GM18508 (cell line): ENCODE measurements at regions not wholly inside any gene's neighbourhood (a gene's known extent, or its start where the extent isn't known, plus 50 kb on each side); places are given as distances from the start of the nearest gene placed in this dataset.
"Not testable (repeated sequence)": the region's sequence is repeated elsewhere in the genome, so short reads cannot be mapped to it uniquely, and the experiment has no call there.

Source experiments
- ATAC-seq: cut with Tn5 transposase; IDR thresholded peaks from one replicate; pipeline ENCODE4 v1.9.1; 2021; ENCODE audit warnings: moderate number of reproducible peaks; ENCODE audit not compliant: insufficient read depth, unreplicated experiment

DNA sequence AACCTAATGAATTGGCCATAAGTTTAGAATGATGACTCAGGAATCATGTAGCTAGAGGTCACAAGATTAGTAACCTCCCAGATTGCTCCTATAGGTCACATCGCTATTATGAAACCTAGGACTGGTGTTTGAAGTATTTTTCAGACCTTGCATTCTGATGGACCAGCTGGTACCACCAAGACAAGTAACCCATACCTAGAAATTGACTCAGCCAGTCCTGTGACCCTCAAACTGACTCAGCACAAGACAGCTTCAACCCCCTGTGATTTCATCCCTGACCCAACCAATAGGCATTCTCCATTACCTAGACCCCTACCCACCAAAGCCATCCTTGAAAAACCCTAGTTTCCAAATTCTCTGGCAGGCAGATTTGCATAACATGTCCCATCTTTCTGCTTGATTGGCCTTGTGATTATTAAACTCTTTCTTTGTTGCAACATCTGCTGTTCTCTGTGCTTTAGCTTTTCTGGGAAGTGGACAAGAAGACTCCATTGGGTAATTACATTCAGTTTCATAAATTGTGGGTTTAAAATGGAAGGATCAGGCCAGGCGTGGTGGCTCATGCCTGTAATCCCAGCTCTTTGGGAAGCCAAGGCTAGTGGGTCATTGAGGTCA lies 254.9 kb downstream of the IRS1 start:
- ATAC-seq: no peak

DNA sequence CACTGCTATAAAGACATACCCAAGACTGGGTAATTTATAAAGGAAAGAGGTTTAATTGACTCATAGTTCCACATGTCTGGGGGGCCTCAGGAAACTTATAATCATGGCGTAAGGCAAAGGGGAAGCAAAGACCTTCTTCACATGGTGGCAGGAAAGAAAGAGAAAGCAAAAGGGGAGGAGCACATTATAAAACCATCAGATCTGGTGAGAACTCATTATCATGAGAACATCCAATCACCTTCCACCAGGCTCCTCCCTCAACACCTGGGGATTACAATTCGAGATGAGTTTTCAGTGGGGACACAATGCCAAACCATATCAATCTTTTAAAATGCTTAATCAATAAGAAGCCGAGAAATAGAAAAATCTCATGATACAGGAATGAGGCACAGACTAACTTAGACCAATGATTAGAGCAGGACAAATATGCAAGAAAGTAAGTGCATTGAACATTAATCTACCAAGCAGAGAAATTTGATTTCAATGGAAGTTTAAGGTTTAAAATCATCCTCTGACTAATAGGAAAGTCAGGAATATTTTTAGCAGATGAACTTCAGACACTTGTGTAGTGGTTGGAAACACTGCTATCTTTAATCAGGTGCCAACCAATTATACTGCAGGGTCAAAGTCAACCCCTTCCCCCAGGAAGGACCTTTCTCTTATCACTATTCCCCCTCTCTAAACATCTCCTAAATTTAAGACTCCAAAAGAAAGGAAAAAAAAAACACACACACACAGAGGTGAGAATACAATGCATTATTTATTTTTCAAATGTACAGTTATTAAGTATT lies 259.2 kb downstream of the IRS1 start:
- no peak for ATAC-seq

DNA sequence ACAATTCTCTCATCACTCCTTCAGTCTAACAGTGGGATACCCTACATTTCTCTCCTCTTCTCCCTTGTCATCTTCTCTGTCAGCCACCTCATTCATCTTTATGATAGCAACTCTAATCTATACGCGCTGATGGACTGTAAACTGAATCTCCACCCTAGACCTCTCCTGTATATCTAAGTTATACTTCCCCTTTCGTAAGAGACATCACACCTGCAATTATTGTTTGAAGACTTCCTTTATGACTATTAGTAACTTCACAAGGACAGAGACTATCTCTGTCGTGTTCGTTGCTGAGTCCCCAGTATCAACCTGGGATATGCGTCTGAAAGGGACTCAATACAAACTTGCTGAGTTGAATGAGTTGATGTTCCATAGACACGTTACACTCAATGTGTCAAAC lies 263.2 kb downstream of the IRS1 start:
- no peak for ATAC-seq

DNA sequence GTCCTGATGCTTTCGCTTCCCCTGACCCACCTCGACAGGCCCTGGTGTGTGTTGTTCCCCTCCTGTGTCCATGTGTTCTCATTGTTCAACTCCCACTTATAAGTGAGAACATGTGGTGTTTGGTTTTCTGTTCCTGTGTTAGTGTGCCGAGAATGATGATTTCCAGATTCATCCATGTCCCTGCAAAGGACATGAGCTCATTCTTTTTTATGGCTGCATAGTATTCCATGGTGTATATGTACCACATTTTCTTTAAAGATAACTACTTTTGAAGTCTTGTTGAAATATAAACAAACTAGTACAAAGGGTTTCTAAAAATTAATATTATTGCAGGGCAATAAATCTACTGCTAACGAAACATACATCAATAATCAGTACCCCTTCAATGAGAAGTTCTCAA lies 266.6 kb downstream of the IRS1 start:
- ATAC-seq: not testable (repeated sequence)

DNA sequence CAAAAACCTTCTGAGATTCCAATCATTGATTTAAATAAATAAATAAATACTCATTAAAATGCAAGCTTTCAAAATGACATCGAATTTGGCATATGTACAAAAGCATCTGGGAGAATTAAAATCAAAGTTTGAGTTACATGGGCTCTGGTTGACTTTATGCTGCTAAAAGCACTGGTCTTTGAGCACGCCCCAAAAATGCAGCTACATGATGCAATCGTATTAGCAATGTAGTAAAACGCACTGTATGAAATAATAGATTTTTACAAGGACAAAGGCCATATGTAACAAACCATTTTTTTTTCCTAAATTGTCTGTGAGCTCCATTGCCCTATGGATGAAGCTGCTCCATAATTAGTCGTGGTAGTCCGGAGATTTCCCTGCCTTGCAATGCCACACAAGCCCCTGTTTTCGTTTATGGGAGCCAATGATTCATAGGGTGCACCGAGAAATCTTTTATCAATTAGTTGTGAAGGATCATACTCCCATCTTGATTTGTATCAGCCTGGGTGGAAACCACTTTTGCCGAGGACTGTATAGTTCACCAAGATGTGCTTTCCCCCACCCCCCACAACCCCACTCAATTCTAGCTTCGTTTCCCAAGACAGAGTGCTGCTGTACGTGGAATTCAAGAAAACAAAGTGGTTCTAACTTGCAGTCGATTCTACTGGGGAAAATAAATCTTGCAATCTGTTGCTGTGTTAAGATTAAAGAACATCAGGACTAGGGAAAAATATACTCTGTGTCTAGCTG lies 268.4 kb downstream of the IRS1 start:
- no peak for ATAC-seq

DNA sequence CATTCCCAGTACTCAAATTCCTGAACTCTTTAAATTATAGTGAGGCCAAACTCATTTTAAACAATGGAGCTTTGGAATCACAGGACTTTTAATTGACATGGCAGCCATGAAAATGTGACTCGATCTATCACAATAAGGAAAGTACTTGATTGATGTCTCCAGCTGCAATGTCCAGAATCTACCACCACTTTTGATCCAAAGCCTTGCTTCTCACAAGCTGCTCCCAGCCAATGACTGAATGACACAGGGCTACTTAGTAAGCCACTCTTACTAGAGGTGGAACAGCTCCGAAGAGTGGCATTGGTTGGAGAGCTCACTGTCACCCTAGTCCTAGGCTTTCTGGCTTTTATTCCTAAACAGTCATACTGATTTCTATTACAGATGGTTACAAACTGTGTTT lies 270.1 kb downstream of the IRS1 start:
- no peak for ATAC-seq

DNA sequence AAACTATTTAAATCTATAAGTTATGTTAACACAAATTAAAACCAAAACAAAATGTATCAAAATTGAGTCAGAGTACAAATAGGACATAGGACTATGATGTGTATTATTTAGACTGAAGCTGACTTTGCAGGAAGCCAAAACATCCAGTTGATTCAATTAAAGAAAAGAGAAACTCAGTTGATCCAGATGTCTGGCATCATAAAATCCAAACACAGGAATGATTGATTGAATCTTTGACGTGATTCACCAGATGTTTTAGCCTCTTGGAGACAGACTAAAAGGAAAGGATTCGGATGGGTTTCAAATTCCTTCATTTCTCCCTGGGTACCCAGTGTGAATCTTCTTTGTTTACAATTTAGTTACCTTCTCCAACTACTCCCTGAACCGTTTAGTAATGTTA lies 272.9 kb downstream of the IRS1 start:
- ATAC-seq: no peak

DNA sequence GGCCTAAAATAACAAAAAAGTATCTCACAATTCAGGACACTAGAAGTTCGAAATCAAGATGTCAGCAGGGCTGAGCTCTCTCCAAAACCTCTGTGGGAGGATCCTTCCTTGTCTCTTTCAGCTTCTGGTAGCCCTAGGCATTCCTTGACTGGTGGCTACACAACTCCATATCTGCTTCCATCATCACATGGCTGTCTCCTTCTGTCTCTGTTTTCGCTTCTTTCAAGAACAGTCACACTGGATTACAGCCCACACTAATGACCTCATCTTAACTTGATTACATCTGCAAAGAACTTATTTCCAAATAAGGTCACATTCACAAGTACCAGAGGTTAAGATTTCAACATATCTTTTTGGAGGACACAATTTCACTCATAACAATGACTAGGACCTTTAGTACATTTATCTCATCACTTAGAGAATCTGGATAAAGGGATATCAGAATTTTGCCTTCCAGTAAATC lies 275.2 kb downstream of the IRS1 start:
- no peak for ATAC-seq

DNA sequence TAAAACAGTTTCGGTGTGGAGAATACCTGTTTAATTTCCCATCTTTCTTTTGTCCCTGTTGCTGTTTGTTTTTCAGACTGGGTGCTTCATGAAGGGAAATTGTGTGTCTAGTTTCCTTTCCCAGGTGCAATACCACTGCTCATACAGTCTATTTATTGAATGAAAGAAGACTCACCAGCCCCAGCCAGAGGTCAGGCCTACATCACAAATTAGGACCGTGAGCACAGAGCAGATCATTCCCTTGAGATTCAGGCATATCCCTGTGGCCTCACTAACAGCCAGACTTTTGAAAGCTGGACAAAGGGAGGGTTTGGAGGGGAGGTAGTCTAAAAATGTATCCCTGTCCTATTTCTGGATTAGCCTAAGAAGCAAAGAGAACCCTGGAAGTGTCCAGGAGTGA lies 278.9 kb downstream of the IRS1 start:
- ATAC-seq: no peak

DNA sequence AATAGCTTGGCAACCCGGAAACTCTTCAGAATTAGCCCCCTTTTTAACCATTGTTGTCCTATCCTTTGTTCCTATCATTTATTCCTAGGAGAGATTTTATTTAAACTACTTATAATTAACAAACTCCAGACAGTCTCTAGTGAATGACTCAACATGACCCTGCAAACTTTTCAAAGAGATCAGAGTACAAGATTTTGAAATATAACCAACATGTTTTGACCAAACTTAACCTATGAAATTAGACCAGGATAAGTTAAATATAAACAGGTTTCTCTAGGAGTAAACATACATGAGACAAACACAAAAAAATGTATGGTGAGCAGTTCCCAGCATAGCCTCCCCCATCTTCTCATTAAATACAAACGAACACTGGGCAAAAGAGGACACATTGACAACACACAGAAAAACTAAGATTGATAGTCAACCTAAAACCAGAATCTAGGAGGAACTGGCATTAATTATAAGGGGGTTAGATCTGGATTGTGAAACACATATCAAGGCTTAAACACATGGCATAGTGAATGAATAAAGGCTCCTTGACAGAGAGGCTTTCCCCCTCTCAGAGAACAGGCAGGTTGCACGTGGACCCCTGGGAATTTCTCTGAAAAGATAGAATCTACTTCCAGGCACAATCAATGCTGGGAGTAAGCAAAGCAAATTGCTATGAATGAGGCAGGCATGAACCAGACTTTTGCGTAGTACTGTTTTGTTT lies 284.1 kb downstream of the IRS1 start:
- no peak for ATAC-seq

DNA sequence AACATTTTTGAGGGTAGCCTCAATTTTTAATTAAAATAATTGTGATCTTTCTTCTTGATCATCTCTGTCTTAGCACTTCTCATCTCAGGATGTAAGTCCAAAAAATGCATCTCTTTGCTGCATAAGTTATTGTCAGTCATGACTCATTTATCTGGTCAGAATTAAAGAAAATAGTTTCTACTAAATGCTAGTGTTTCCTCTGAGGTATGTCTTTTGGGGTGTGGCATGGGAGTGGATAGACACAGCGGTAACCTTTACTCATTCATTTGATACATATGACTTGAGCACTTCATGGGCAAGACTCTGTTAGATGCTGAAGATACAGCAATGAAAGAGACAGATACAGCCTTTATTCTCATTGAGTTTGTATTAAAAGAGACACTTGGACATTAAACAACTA lies 284.7 kb downstream of the IRS1 start:
- no peak for ATAC-seq

DNA sequence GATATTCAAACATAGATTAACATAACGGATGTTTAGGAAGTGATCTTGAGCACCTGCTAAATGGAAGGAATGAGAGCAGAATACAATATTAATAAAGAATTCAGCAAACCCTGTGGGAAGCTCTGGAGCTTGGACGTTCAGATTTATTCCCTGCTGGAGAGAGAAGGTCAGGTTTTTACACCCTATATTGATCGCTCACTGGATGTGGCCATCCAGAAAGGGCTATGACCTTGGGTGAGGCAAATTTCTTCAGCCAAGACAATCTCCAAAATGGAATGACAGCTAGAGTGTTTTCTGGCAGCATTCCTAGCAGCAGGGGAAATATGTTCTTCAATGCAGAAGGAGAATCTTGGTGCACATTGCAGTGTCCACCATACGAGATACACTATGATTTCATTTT lies 288.3 kb downstream of the IRS1 start:
- no peak for ATAC-seq

DNA sequence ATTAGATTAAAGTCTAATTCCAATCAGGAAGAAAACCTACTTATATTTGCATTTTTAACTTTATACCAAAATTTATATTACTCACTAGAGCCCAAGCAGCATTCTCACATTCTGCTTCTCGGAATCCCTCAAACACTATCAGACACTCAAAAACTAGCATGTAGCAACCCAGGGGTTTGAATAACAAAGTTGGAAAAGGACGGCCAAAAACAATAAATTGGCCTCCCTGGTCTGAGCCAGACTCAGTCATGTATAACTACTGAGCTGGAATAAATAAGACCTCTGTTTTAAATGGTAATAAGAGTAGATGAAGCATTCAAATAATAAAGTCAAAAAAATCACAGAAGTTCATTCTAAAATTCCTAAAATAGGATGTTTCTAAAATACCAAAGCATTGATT lies 290.9 kb downstream of the IRS1 start:
- no peak for ATAC-seq

DNA sequence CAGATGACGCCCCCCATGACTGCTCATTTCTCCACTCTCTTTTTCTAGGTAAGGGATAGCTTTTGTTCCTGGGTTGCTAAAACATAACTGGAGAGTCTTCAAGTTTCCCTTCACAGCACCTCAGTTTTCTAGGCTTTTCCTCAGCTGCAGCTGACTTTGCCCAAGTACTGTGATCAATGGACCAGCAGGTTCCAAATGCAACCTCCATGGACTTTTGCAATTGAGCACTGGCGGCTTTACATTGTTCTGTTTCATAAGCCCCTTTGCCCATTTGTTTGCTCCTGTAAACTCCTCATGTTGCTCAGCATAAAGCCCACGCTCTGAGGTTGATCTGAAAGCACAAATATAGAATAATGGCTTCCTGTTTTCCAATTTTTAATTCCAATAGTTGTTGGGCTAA lies 291.6 kb downstream of the IRS1 start:
- ATAC-seq: no peak

DNA sequence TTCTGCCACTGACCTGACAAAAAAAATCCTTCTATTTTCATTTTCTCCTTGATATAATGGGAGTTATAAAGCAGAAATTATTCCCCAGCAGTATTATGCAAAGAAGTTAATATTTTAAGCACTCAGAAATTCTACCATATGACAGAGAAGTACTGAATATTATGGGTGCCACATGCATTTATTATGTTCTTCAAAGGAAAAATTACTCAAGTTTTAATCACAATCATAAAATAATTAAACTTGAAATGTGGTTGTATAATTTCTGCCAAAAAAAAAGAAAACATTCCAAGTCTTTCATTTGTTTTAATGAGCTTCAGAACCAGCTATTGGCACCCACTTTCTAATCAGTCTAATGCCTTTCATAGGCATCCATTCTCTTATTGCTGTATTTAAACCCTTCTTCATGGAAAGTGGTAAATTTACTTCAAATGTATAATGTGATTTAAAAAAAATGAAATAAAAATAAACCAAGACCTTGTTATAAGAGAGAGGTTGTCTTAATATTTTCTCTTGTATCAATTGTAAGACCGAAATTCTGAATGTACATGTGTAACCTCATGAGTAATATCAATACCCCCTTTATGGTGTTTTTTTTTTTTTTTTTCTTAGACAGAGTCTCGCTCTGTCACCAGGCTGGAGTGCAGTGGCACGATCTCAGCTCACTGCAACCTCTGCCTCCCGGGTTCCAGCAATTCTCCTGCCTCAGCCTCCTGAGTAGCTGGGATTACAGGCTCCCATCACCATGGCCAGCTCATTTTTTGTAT lies 302.3 kb downstream of the IRS1 start:
- ATAC-seq: no peak

DNA sequence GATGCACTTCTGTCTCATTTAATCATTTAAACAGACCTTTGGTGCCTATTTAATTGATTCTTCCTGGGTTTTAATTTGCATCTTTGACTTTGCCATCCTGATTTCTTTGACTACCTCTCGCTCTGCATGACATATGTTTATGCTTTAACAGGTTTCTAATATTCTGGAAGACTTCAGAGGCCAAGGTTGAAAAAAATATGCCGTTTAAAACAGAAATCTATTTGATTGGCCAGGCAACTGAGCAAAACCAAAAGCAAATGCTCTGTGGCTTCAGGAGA lies 303.4 kb downstream of the IRS1 start:
- ATAC-seq: no peak

DNA sequence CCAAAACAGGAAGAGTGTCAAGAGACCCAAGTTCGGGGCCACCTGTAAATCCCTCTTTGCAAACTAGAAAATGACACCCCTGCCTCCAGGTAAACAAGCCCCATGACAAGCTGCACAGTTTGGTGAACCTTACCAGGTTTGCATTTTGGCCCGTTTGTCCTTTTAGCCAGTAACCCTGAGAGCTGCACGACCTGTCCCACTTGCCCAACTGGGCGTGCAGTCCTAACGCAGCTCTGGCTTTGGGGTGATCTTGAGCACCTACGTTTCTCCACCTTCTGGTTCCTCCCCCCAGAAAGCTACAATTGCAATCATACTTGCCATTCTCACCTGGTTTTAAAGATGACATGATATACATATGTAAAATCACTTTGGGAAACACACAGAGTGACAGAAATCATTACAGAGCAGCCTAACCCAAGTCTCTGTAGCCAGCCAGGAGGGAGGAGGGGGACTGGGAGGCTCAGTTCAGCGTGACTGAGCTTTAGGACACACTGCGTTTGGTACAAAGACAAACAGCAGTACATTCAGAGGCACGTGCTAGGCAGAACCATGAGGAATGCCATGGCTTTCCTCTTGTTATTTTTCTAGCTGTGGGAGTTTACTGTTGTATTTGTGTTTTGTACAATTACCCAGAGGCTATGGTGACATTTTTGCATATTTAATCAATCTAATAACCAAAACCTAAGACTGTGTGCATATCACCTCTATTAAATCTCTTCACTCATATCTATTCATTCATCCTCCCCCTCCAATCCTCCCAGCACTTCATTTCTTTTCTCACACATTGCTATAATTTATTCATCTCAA lies 304.0 kb downstream of the IRS1 start:
- ATAC-seq: no peak

DNA sequence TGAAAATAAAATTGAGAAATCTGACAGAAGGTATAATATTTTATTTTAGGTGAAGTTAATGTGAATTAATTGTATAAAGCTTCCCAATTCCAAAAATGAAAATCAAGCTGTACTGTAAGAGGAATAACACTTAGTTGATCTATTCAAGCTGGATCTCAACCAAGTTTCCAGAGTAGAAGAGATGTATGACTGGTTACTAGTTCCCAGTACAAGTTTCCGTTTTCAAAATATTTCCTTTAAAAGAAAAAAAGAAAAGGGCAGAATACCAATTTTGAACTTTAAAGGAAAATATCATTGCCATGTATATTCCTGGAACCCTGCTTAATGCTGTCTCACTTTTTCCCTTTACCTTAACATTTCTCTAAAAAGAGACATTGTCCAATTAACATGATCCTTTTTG lies 308.5 kb downstream of the IRS1 start:
- ATAC-seq: no peak

DNA sequence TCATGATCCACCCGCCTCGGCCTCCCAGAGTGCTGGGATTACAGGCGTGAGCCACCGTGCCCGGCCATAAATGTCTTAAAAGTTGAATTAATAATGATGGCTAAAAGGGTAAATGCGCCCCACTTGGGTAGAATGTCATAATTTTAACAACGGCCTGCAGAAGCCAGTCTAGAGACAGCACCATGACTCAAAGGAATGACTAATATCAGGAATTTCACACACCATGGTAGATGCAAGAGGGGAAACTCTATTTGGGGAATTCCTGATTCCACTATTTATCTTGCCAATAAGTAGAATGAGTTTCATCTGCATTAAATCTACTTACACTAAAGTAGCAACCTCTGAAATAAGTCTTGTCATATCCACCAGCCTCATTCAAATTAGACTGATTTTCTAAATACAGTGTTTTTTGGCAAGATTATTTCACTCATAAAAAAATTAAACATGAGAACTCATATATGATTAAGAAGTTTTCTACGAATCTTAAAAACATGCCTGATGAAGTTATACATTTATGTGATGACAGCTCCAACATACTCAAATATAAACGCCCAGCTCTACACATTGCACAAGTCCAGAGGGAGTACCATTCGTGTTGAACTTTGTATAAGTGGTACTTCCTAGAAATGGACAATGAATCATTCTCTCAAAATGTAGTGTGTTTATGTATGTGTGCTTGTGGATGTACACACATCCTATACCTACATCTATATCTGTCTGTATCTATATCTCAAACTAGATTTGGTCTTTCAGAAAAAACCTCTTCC lies 309.7 kb downstream of the IRS1 start:
- ATAC-seq: peak; percentile 85
